A549 (cell line): ENCODE measurements at regions not wholly inside any gene's neighbourhood (a gene's known extent, or its start where the extent isn't known, plus 50 kb on each side); places are given as distances from the start of the nearest gene placed in this dataset.

Source experiments
- CBX8 ChIP-seq: fragments of 200-600 bp; sonication (generic); IDR thresholded peaks from 2 replicates; pipeline ENCODE4 v1.6.1; 2016
- CHD2 ChIP-seq: fragments of 150-350 bp; IDR thresholded peaks from 2 replicates; pipeline ENCODE4 v1.6.1; 2014; ENCODE audit warnings: low read length; ENCODE audit not compliant: partially characterized antibody
- CTCF ChIP-seq: fragments of >200 bp; sonication (Bioruptor Twin); formaldehyde crosslinking; IDR thresholded peaks from 3 replicates; pipeline ENCODE4 v1.5.1; 2016
- EHF ChIP-seq: fragments of 250-450 bp; sonication (Bioruptor Pico); IDR thresholded peaks from 2 replicates; pipeline ENCODE4 v1.5.0; 2020; ENCODE audit warnings: mild to moderate bottlenecking
- ELK1 ChIP-seq: fragments of 150-350 bp; IDR thresholded peaks from 2 replicates; pipeline ENCODE4 v1.6.1; 2014; ENCODE audit warnings: low read depth, mild to moderate bottlenecking, low read length
- EP300 ChIP-seq, 2 experiments: fragments of >200 bp; sonication (Bioruptor Twin); formaldehyde crosslinking; IDR thresholded peaks; 2 replicates in 1 of 2; 3 replicates in 1 of 2; pipeline ENCODE4 v1.6.1; 2016 to 2017
- ESRRA ChIP-seq: fragments of 150-350 bp; IDR thresholded peaks from 2 replicates; pipeline ENCODE4 v1.6.1; 2014; ENCODE audit warnings: mild to moderate bottlenecking, low read length, borderline replicate concordance
- JUNB ChIP-seq: fragments of >200 bp; sonication (Bioruptor Twin); formaldehyde crosslinking; IDR thresholded peaks from 2 replicates; pipeline ENCODE4 v1.6.1; 2016
- KDM1A ChIP-seq: fragments of 200-600 bp; sonication (generic); IDR thresholded peaks from 2 replicates; pipeline ENCODE4 v1.6.1; 2016; ENCODE audit warnings: low read depth, mild to moderate bottlenecking
- MAX ChIP-seq: IDR thresholded peaks from 2 replicates; pipeline ENCODE4 v1.6.1; 2012
- NR3C1 ChIP-seq: fragments of >200 bp; sonication (Bioruptor Twin); formaldehyde crosslinking; IDR thresholded peaks from 3 replicates; pipeline ENCODE4 v1.6.1; 2017
- POLR2AphosphoS2 ChIP-seq: conservative IDR thresholded peaks from 2 replicates; pipeline ENCODE4 v1.6.1; 2012; ENCODE audit warnings: low read length, improper control_type of control experiment, inconsistent platforms
- USF2 ChIP-seq: fragments of 450-650 bp; IDR thresholded peaks from 2 replicates; pipeline ENCODE4 v1.6.1; 2014; ENCODE audit warnings: antibody characterized with exemption

- no peak for TF ChIP-seq CTCF
- no peak for TF ChIP-seq MAX
- no peak for TF ChIP-seq USF2
- TF ChIP-seq CHD2: no peak
- TF ChIP-seq KDM1A: no peak
- no peak for TF ChIP-seq POLR2AphosphoS2
- no peak for TF ChIP-seq ELK1
- no peak for TF ChIP-seq EHF (CRISPR knock-in tag)
- no peak for TF ChIP-seq NR3C1
- TF ChIP-seq JUNB: no peak
- no peak for TF ChIP-seq ESRRA
- TF ChIP-seq EP300 (IDR thresholded peaks at IDR 0.05): no peak
- no peak for TF ChIP-seq CBX8
These were observed 1687.5 kb downstream of the TP53TG3F start for GRCh38 chr16:35146723-35147458.
